PC-9 (cell line): ENCODE measurements at regions not wholly inside any gene's neighbourhood (a gene's known extent, or its start where the extent isn't known, plus 50 kb on each side); places are given as distances from the start of the nearest gene placed in this dataset.

Source experiments
- BruUV-seq: library from RNA; stranded (reverse); fragments of 400-500 nt; replicated peaks from 2 replicates; lab custom pipeline; 2021; lab: Mats Ljungman, UMichigan
- CTCF ChIA-PET: fragments of 300-600 bp; sonication (Branson Sonifier 250); formaldehyde crosslinking; loops from one replicate; lab custom pipeline; 2022; ENCODE audit warnings: antibody characterized with exemption; lab: Charles Lee
- POLR2A ChIA-PET: fragments of 300-600 bp; sonication (Branson Sonifier 250); formaldehyde crosslinking; loops from one replicate; lab custom pipeline; 2022; ENCODE audit warnings: antibody characterized with exemption; ENCODE audit not compliant: unreplicated experiment; lab: Charles Lee
- DNase-seq, 2 experiments: peaks; one replicate each; pipeline versions ENCODE4 v3.0.0 to v3.0.0-alpha.2; 2015 to 2022; ENCODE audit warnings: mixed read lengths in 1 of 2
- H2AFZ ChIP-seq: fragments of 200-600 bp; sonication (generic); 2 replicates; pipeline ENCODE4 v1.8.1; 2017; ENCODE audit warnings: antibody characterized with exemption
- H3F3A ChIP-seq: fragments of 200-600 bp; sonication (generic); 2 replicates; pipeline ENCODE4 v1.8.1; 2017; ENCODE audit warnings: antibody characterized with exemption, mild to moderate bottlenecking, low read depth; ENCODE audit not compliant: insufficient read depth
- H3K27ac ChIP-seq: fragments of 200-600 bp; sonication (generic); 2 replicates; pipeline ENCODE4 v1.6.1; 2016; ENCODE audit warnings: mixed run types
- H3K27me3 ChIP-seq: fragments of 200-600 bp; sonication (generic); 2 replicates; pipeline ENCODE4 v1.6.1; 2016; ENCODE audit warnings: low read depth, mixed run types; ENCODE audit not compliant: insufficient read depth
- H3K36me3 ChIP-seq: fragments of 200-600 bp; sonication (generic); 2 replicates; pipeline ENCODE4 v1.6.1; 2016; ENCODE audit warnings: low read depth, mixed run types
- H3K4me1 ChIP-seq: fragments of 200-600 bp; sonication (generic); replicated peaks from 2 replicates; pipeline ENCODE4 v1.6.1; 2016; ENCODE audit warnings: mixed run types; ENCODE audit not compliant: insufficient read depth
- H3K4me2 ChIP-seq: fragments of 200-600 bp; sonication (generic); 2 replicates; pipeline ENCODE4 v1.6.1; 2017; ENCODE audit warnings: mixed run types
- H3K4me3 ChIP-seq: fragments of 200-600 bp; sonication (generic); 2 replicates; pipeline ENCODE4 v1.6.1; 2016; ENCODE audit warnings: mixed run types
- H3K79me2 ChIP-seq: fragments of 200-600 bp; sonication (generic); 2 replicates; pipeline ENCODE4 v1.6.1; 2017; ENCODE audit warnings: low read depth, mixed run types
- H3K9me2 ChIP-seq: fragments of 200-600 bp; sonication (generic); 2 replicates; pipeline ENCODE4 v1.8.1; 2017; ENCODE audit warnings: mild to moderate bottlenecking; ENCODE audit not compliant: insufficient read depth
- H3K9me3 ChIP-seq: fragments of 200-600 bp; sonication (generic); 2 replicates; pipeline ENCODE4 v1.8.1; 2016; ENCODE audit warnings: low read depth; ENCODE audit not compliant: insufficient read depth
- H4K20me1 ChIP-seq: fragments of 200-600 bp; sonication (generic); 2 replicates; pipeline ENCODE4 v1.8.1; 2017; ENCODE audit not compliant: insufficient read depth
- EZH2 ChIP-seq: fragments of 200-600 bp; sonication (generic); IDR thresholded peaks from 2 replicates; pipeline ENCODE4 v1.8.0; 2017; ENCODE audit warnings: antibody characterized with exemption, low read depth
- intact Hi-C: fragments of 100-400 bp; cut with micrococcal nuclease; formaldehyde crosslinking; loops from one replicate; pipeline ENCODE4 v1.10.0; 2022; ENCODE audit not compliant: unreplicated experiment
- TF ChIP-seq, protein P1 (sequence below): fragments of 200-600 bp; sonication (generic); conservative IDR thresholded peaks from 2 replicates; pipeline ENCODE4 v1.6.1; 2017; ENCODE audit warnings: mixed run types, antibody characterized with exemption, mild to moderate bottlenecking, moderate library complexity

DNA sequence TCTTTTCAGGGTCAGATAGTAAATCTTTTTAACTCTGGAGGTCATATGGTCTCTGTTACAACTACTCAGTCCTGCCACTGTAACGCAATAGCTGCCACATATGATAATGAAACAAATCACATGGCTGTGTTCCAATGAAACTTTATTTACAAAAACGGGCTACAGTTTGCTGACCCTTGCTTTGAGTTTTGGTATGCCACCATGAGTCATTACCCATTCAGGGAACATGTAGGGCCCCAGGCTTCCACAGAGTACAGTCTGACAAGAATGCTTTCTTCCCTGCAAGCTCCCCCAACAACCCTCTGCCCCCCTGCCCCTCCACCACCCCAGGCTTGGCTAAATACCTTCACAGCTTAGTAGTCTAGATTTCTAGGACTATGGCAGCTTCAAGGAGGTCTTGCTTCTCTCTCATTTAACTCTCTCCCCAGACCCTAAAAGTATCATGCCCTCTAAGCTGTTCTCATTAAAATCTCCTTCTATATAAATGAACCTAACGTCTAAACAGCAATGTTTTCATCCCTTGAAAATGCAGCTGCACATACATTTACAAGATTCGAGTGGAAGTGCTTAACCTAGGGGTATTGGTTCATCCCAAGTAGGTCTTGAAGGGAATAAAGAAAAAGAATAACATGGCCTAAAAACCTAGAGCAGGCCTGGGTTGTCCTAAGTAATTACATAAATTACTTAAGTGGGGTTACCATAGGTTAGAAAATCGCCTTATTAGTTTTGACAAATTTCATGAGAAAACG, 117.8 kb upstream of the PRICKLE2 start:
- POLR2A ChIA-PET = interaction anchor here (0.5 to 0.7 kb wide), 2 partner anchors 18 to 75 kb away, joined by 3 to 5 read pairs; no protein-coding TSS in a partner anchor
- peak overlapping the region; percentile 61 for H3K4me2 ChIP-seq
- intact Hi-C loops = loop anchor here (1.0 kb wide), 1 partner anchor 8 kb away; no protein-coding TSS in a partner anchor

DNA sequence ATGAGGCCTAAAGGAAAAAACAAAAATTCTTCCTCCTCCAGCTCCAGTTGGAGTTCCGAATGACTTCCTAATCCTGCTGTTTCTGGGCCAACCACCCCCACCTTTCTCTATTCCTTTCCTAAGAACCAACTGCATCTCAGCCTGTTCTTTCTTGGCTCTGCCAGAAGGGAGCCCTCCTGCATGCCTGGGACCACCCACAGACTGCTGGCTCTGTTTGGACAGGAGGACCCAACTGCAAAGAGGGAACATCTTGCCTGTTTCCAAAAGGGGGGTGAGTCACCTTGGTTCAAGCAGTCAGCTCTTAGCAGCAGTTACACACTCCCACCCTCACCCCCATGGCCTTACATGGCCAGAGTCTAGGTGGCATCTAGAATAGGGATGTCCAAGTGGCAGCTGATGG, 116.0 kb upstream of the PRICKLE2 start:
- BruUV-seq = no TSS peak
- POLR2A ChIA-PET = no interaction called here
- Histone ChIP-seq H3K36me3 (no peaks in the 10 kb centered on the region), H3K9me2 (no peaks in the 10 kb centered on the region), H3K9me3 (no peaks in the 10 kb centered on the region), H3K27ac (no peak overlapping the region), H3K79me2 (no peaks in the 10 kb centered on the region), H3K4me2 (no peak overlapping the region), H3F3A (peaks cover 8% of the 10 kb centered on the region), H4K20me1 (no peaks in the 10 kb centered on the region), H3K4me3 (no peak overlapping the region), H3K4me1 (peaks cover 35% of the 10 kb centered on the region), H2AFZ (no peak overlapping the region), H3K27me3 (no peaks in the 10 kb centered on the region)
- TF ChIP-seq EZH2 = no peak
- TF ChIP-seq, protein P1, sequence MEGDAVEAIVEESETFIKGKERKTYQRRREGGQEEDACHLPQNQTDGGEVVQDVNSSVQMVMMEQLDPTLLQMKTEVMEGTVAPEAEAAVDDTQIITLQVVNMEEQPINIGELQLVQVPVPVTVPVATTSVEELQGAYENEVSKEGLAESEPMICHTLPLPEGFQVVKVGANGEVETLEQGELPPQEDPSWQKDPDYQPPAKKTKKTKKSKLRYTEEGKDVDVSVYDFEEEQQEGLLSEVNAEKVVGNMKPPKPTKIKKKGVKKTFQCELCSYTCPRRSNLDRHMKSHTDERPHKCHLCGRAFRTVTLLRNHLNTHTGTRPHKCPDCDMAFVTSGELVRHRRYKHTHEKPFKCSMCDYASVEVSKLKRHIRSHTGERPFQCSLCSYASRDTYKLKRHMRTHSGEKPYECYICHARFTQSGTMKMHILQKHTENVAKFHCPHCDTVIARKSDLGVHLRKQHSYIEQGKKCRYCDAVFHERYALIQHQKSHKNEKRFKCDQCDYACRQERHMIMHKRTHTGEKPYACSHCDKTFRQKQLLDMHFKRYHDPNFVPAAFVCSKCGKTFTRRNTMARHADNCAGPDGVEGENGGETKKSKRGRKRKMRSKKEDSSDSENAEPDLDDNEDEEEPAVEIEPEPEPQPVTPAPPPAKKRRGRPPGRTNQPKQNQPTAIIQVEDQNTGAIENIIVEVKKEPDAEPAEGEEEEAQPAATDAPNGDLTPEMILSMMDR = no peak
- DNase-seq = no peak
- CTCF ChIA-PET = no interaction called here
- intact Hi-C loops = no loop called here

More for the DNA sequence above, 117.8 kb upstream of the PRICKLE2 start:
- Histone ChIP-seq H3K27ac (peak overlapping the region; percentile 61), H3K36me3 (no peaks in the 10 kb centered on the region), H4K20me1 (no peaks in the 10 kb centered on the region), H2AFZ (no peak overlapping the region), H3K9me3 (no peaks in the 10 kb centered on the region), H3K79me2 (no peaks in the 10 kb centered on the region), H3F3A (peaks cover 8% of the 10 kb centered on the region), H3K4me1 (peaks cover 35% of the 10 kb centered on the region), H3K9me2 (no peaks in the 10 kb centered on the region), H3K27me3 (no peaks in the 10 kb centered on the region), H3K4me3 (no peak overlapping the region)
- CTCF ChIA-PET = interaction anchor here (0.5 kb wide), 1 partner anchor 8 kb away, joined by 10 read pairs; no protein-coding TSS in a partner anchor
- no TSS peak for BruUV-seq
- no peak for TF ChIP-seq EZH2
- TF ChIP-seq, protein P1 = no peak
- peak; percentile 55 to 84 for DNase-seq

DNA sequence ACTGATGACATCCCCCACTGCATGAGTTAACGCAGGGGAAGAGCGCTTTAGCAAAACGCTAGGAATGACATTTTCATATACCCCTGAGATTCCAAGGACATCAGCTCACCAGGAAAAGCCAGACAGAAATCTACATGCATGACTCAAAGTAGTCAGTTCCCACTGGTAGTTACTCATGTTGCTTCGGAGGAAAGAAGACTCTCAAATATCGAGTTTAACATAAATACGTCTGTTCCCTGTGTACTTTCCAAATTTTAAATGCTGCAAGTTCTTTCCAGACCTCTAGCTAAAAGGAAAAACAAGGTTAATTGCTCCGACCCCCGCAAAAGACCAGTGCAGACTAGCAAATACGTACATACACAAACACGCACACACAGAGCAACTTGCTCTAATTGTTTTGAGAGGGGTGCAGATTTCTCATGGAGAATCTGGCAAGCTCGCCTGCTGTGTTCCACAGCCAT, 115.4 kb upstream of the PRICKLE2 start:
- H3K36me3 ChIP-seq = no peaks in the 10 kb centered on the region
- ChIA-PET CTCF (no interaction called here), POLR2A (no interaction called here)
- no peaks in the 10 kb centered on the region for H3K79me2 ChIP-seq
- no peaks in the 10 kb centered on the region for H3K9me2 ChIP-seq
- peaks cover 8% of the 10 kb centered on the region for H3F3A ChIP-seq
- TF ChIP-seq, protein P1 = no peak
- no peak for TF ChIP-seq EZH2
- no TSS peak for BruUV-seq
- no peak overlapping the region for H3K4me2 ChIP-seq
- H3K27me3 ChIP-seq = no peaks in the 10 kb centered on the region
- intact Hi-C loops = no loop called here
- H3K27ac ChIP-seq = no peak overlapping the region
- DNase-seq = no peak
- no peak overlapping the region for H3K4me3 ChIP-seq
- H4K20me1 ChIP-seq = no peaks in the 10 kb centered on the region
- H3K9me3 ChIP-seq = no peaks in the 10 kb centered on the region
- H3K4me1 ChIP-seq = peaks cover 34% of the 10 kb centered on the region
- H2AFZ ChIP-seq = no peak overlapping the region
